ENCODE measurements at regions not wholly inside any gene's neighbourhood (a gene's known extent, or its start where the extent isn't known, plus 50 kb on each side); places are given as distances from the start of the nearest gene placed in this dataset.

DNA sequence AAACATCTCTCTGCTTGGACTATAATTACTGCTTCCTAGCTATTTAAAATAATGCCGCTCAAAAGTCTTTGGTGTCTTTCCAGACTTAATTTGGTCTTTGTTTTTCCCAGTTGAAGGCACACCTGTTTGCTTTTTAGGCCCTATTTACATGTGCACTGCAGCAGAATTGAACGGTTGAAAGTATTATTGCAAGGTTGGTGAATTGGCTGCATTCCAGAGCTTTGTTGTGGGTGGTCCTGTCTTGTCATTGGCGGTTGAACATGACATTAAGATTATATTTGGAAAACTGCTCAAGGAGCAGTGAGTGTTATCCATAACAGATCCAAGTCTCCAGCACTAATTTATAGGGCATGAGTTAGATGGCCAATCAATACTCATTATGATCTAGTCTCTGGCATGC lies 656.3 kb downstream of the PTPRC start:
- ATAC-seq, result no peak
- TF ChIP-seq, protein P1, sequence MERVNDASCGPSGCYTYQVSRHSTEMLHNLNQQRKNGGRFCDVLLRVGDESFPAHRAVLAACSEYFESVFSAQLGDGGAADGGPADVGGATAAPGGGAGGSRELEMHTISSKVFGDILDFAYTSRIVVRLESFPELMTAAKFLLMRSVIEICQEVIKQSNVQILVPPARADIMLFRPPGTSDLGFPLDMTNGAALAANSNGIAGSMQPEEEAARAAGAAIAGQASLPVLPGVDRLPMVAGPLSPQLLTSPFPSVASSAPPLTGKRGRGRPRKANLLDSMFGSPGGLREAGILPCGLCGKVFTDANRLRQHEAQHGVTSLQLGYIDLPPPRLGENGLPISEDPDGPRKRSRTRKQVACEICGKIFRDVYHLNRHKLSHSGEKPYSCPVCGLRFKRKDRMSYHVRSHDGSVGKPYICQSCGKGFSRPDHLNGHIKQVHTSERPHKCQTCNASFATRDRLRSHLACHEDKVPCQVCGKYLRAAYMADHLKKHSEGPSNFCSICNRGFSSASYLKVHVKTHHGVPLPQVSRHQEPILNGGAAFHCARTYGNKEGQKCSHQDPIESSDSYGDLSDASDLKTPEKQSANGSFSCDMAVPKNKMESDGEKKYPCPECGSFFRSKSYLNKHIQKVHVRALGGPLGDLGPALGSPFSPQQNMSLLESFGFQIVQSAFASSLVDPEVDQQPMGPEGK (CRISPR knock-in tag; IDR thresholded peaks at IDR 0.05; ENCODE audit: borderline replicate concordance), result no peak
- TF ChIP-seq, protein P2, sequence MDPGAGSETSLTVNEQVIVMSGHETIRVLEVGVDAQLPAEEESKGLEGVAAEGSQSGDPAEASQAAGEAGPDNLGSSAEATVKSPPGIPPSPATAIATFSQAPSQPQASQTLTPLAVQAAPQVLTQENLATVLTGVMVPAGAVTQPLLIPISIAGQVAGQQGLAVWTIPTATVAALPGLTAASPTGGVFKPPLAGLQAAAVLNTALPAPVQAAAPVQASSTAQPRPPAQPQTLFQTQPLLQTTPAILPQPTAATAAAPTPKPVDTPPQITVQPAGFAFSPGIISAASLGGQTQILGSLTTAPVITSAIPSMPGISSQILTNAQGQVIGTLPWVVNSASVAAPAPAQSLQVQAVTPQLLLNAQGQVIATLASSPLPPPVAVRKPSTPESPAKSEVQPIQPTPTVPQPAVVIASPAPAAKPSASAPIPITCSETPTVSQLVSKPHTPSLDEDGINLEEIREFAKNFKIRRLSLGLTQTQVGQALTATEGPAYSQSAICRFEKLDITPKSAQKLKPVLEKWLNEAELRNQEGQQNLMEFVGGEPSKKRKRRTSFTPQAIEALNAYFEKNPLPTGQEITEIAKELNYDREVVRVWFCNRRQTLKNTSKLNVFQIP (CRISPR knock-in tag; IDR thresholded peaks at IDR 0.05; ENCODE audit: borderline replicate concordance, low read depth), result no peak

DNA sequence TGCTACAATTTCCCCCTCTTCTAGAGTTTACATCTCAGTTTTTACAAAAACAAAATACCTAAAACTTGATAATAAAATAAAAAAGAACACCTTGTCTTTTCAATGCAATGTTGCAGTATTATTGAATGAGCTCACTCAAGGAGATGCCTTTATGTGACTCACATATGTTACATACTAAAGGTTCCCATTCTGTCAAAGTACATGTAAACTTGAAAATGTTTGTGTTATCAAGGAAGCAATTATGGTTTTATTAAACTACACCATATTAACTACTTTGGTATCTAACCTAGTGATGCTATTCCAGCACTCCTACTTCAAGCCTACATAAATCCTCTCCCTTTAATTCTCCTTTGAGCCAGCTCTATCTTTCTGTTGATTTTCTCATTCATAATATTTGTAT lies 658.3 kb downstream of the PTPRC start:
- no peak for TF ChIP-seq ZFP3 (CRISPR knock-in tag; IDR thresholded peaks at IDR 0.05)
- TF ChIP-seq CSDC2 (CRISPR knock-in tag; IDR thresholded peaks at IDR 0.05), result no peak
- TF ChIP-seq TCF4 (CRISPR knock-in tag; IDR thresholded peaks at IDR 0.05; ENCODE audit: borderline replicate concordance), result no peak
- no peak for TF ChIP-seq ZFP30 (CRISPR knock-in tag; IDR thresholded peaks at IDR 0.05)
- TF ChIP-seq, protein P1 (CRISPR knock-in tag; IDR thresholded peaks at IDR 0.05; ENCODE audit: borderline replicate concordance), result no peak
- TF ChIP-seq, protein P3, sequence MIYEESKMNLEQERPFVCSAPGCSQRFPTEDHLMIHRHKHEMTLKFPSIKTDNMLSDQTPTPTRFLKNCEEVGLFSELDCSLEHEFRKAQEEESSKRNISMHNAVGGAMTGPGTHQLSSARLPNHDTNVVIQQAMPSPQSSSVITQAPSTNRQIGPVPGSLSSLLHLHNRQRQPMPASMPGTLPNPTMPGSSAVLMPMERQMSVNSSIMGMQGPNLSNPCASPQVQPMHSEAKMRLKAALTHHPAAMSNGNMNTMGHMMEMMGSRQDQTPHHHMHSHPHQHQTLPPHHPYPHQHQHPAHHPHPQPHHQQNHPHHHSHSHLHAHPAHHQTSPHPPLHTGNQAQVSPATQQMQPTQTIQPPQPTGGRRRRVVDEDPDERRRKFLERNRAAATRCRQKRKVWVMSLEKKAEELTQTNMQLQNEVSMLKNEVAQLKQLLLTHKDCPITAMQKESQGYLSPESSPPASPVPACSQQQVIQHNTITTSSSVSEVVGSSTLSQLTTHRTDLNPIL (CRISPR knock-in tag; IDR thresholded peaks at IDR 0.05; ENCODE audit: low read depth), result no peak
- TF ChIP-seq BACH2 (CRISPR knock-in tag; IDR thresholded peaks at IDR 0.05; ENCODE audit: borderline replicate concordance), result no peak
- TF ChIP-seq ZC3H10 (CRISPR knock-in tag; IDR thresholded peaks at IDR 0.05), result no peak
- no peak for TF ChIP-seq ZNF70 (CRISPR knock-in tag; IDR thresholded peaks at IDR 0.05)
- no peak for TF ChIP-seq ISL1 (CRISPR knock-in tag; IDR thresholded peaks at IDR 0.05)
- TF ChIP-seq RARB (CRISPR knock-in tag; IDR thresholded peaks at IDR 0.05), result no peak
- TF ChIP-seq, protein P4, sequence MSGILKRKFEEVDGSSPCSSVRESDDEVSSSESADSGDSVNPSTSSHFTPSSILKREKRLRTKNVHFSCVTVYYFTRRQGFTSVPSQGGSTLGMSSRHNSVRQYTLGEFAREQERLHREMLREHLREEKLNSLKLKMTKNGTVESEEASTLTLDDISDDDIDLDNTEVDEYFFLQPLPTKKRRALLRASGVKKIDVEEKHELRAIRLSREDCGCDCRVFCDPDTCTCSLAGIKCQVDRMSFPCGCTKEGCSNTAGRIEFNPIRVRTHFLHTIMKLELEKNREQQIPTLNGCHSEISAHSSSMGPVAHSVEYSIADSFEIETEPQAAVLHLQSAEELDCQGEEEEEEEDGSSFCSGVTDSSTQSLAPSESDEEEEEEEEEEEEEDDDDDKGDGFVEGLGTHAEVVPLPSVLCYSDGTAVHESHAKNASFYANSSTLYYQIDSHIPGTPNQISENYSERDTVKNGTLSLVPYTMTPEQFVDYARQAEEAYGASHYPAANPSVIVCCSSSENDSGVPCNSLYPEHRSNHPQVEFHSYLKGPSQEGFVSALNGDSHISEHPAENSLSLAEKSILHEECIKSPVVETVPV (CRISPR knock-in tag; IDR thresholded peaks at IDR 0.05), result no peak
- TF ChIP-seq PPARA (CRISPR knock-in tag; IDR thresholded peaks at IDR 0.05; ENCODE audit: borderline replicate concordance), result no peak
- TF ChIP-seq ZNF565 (CRISPR knock-in tag; conservative IDR thresholded peaks at IDR 0.05; ENCODE audit: low read depth), result no peak
- no peak for TF ChIP-seq GLIS3 (CRISPR knock-in tag; IDR thresholded peaks at IDR 0.05)
- TF ChIP-seq, protein P5, sequence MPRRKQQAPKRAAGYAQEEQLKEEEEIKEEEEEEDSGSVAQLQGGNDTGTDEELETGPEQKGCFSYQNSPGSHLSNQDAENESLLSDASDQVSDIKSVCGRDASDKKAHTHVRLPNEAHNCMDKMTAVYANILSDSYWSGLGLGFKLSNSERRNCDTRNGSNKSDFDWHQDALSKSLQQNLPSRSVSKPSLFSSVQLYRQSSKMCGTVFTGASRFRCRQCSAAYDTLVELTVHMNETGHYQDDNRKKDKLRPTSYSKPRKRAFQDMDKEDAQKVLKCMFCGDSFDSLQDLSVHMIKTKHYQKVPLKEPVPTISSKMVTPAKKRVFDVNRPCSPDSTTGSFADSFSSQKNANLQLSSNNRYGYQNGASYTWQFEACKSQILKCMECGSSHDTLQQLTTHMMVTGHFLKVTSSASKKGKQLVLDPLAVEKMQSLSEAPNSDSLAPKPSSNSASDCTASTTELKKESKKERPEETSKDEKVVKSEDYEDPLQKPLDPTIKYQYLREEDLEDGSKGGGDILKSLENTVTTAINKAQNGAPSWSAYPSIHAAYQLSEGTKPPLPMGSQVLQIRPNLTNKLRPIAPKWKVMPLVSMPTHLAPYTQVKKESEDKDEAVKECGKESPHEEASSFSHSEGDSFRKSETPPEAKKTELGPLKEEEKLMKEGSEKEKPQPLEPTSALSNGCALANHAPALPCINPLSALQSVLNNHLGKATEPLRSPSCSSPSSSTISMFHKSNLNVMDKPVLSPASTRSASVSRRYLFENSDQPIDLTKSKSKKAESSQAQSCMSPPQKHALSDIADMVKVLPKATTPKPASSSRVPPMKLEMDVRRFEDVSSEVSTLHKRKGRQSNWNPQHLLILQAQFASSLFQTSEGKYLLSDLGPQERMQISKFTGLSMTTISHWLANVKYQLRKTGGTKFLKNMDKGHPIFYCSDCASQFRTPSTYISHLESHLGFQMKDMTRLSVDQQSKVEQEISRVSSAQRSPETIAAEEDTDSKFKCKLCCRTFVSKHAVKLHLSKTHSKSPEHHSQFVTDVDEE (CRISPR knock-in tag; IDR thresholded peaks at IDR 0.05), result no peak
- no peak for TF ChIP-seq OSR1 (CRISPR knock-in tag; IDR thresholded peaks at IDR 0.05)
- no peak for ATAC-seq

DNA sequence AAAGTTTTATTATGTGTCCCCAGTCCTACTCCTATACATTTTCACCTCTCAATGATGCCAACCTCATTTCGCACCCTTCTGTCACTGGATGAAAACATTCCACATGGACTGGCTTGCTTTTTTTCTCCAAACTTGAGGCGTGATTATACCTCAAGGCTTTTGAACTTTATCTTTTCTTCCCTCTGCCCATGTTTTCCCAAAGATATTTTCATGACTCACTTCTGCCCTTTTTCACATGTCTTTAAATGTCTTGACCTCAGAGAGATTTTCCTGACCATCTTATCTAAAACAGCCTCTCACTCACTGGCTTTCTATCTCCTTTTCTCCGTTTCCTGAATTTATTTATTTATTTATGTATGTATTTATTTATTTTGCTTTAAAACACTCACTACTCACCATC lies 659.0 kb downstream of the PTPRC start:
- ATAC-seq, result no peak; the same call in 2 of the 3 replicates
- no peak for TF ChIP-seq ARNTL (CRISPR knock-in tag; IDR thresholded peaks at IDR 0.05; ENCODE audit: borderline replicate concordance, low read depth)
- TF ChIP-seq ZFP3 (CRISPR knock-in tag; IDR thresholded peaks at IDR 0.05), result no peak
- no peak for TF ChIP-seq ZFP30 (CRISPR knock-in tag; IDR thresholded peaks at IDR 0.05)
- no peak for TF ChIP-seq RARB (CRISPR knock-in tag; IDR thresholded peaks at IDR 0.05)
- no peak for TF ChIP-seq SNAI2 (CRISPR knock-in tag; IDR thresholded peaks at IDR 0.05)
- no peak for TF ChIP-seq ZNF565 (CRISPR knock-in tag; conservative IDR thresholded peaks at IDR 0.05; ENCODE audit: low read depth)
- TF ChIP-seq, protein P2 (CRISPR knock-in tag; IDR thresholded peaks at IDR 0.05; ENCODE audit: borderline replicate concordance, low read depth), result no peak
- no peak for TF ChIP-seq PPARA (CRISPR knock-in tag; IDR thresholded peaks at IDR 0.05; ENCODE audit: borderline replicate concordance)
- TF ChIP-seq TOX (CRISPR knock-in tag; IDR thresholded peaks at IDR 0.05; ENCODE audit: borderline replicate concordance), result no peak
- no peak for TF ChIP-seq GLIS3 (CRISPR knock-in tag; IDR thresholded peaks at IDR 0.05)
- TF ChIP-seq ZNF8 (CRISPR knock-in tag; IDR thresholded peaks at IDR 0.05), result no peak
- no peak for TF ChIP-seq TCF4 (CRISPR knock-in tag; IDR thresholded peaks at IDR 0.05; ENCODE audit: borderline replicate concordance)
- TF ChIP-seq, protein P3 (CRISPR knock-in tag; IDR thresholded peaks at IDR 0.05; ENCODE audit: low read depth), result no peak
